PC-9 (cell line): ENCODE measurements at regions not wholly inside any gene's neighbourhood (a gene's known extent, or its start where the extent isn't known, plus 50 kb on each side); places are given as distances from the start of the nearest gene placed in this dataset.

Source experiments
- BruUV-seq: library from RNA; stranded (reverse); fragments of 400-500 nt; replicated peaks from 2 replicates; lab custom pipeline; 2021; lab: Mats Ljungman, UMichigan
- CTCF ChIA-PET: fragments of 300-600 bp; sonication (Branson Sonifier 250); formaldehyde crosslinking; loops from one replicate; lab custom pipeline; 2022; ENCODE audit warnings: antibody characterized with exemption; lab: Charles Lee
- POLR2A ChIA-PET: fragments of 300-600 bp; sonication (Branson Sonifier 250); formaldehyde crosslinking; loops from one replicate; lab custom pipeline; 2022; ENCODE audit warnings: antibody characterized with exemption; ENCODE audit not compliant: unreplicated experiment; lab: Charles Lee
- DNase-seq, 2 experiments: peaks; one replicate each; pipeline versions ENCODE4 v3.0.0 to v3.0.0-alpha.2; 2015 to 2022; ENCODE audit warnings: mixed read lengths in 1 of 2
- H2AFZ ChIP-seq: fragments of 200-600 bp; sonication (generic); 2 replicates; pipeline ENCODE4 v1.8.1; 2017; ENCODE audit warnings: antibody characterized with exemption
- H3F3A ChIP-seq: fragments of 200-600 bp; sonication (generic); 2 replicates; pipeline ENCODE4 v1.8.1; 2017; ENCODE audit warnings: antibody characterized with exemption, mild to moderate bottlenecking, low read depth; ENCODE audit not compliant: insufficient read depth
- H3K27ac ChIP-seq: fragments of 200-600 bp; sonication (generic); 2 replicates; pipeline ENCODE4 v1.6.1; 2016; ENCODE audit warnings: mixed run types
- H3K27me3 ChIP-seq: fragments of 200-600 bp; sonication (generic); 2 replicates; pipeline ENCODE4 v1.6.1; 2016; ENCODE audit warnings: low read depth, mixed run types; ENCODE audit not compliant: insufficient read depth
- H3K36me3 ChIP-seq: fragments of 200-600 bp; sonication (generic); 2 replicates; pipeline ENCODE4 v1.6.1; 2016; ENCODE audit warnings: low read depth, mixed run types
- H3K4me1 ChIP-seq: fragments of 200-600 bp; sonication (generic); replicated peaks from 2 replicates; pipeline ENCODE4 v1.6.1; 2016; ENCODE audit warnings: mixed run types; ENCODE audit not compliant: insufficient read depth
- H3K4me2 ChIP-seq: fragments of 200-600 bp; sonication (generic); 2 replicates; pipeline ENCODE4 v1.6.1; 2017; ENCODE audit warnings: mixed run types
- H3K4me3 ChIP-seq: fragments of 200-600 bp; sonication (generic); 2 replicates; pipeline ENCODE4 v1.6.1; 2016; ENCODE audit warnings: mixed run types
- H3K79me2 ChIP-seq: fragments of 200-600 bp; sonication (generic); 2 replicates; pipeline ENCODE4 v1.6.1; 2017; ENCODE audit warnings: low read depth, mixed run types
- H3K9me2 ChIP-seq: fragments of 200-600 bp; sonication (generic); 2 replicates; pipeline ENCODE4 v1.8.1; 2017; ENCODE audit warnings: mild to moderate bottlenecking; ENCODE audit not compliant: insufficient read depth
- H3K9me3 ChIP-seq: fragments of 200-600 bp; sonication (generic); 2 replicates; pipeline ENCODE4 v1.8.1; 2016; ENCODE audit warnings: low read depth; ENCODE audit not compliant: insufficient read depth
- H4K20me1 ChIP-seq: fragments of 200-600 bp; sonication (generic); 2 replicates; pipeline ENCODE4 v1.8.1; 2017; ENCODE audit not compliant: insufficient read depth
- CTCF ChIP-seq: fragments of 200-600 bp; sonication (generic); conservative IDR thresholded peaks from 2 replicates; pipeline ENCODE4 v1.6.1; 2017; ENCODE audit warnings: mixed run types, antibody characterized with exemption, mild to moderate bottlenecking, moderate library complexity
- EZH2 ChIP-seq: fragments of 200-600 bp; sonication (generic); IDR thresholded peaks from 2 replicates; pipeline ENCODE4 v1.8.0; 2017; ENCODE audit warnings: antibody characterized with exemption, low read depth
- intact Hi-C: fragments of 100-400 bp; cut with micrococcal nuclease; formaldehyde crosslinking; loops from one replicate; pipeline ENCODE4 v1.10.0; 2022; ENCODE audit not compliant: unreplicated experiment

- no peak for DNase-seq
- Histone ChIP-seq H3K27ac (peak overlapping the region; percentile 98), H3K79me2 (no peaks in the 10 kb centered on the region; the same call in 1 of the 2 replicates), H2AFZ (no peak overlapping the region; the same call in 1 of the 2 replicates), H3K4me3 (no peak overlapping the region), H3K27me3 (no peaks in the 10 kb centered on the region), H3K4me1 (peaks cover 41% of the 10 kb centered on the region), H3F3A (peaks cover 29% of the 10 kb centered on the region), H3K4me2 (peak overlapping the region; percentile 84; the same call in 1 of the 2 replicates), H4K20me1 (no peaks in the 10 kb centered on the region), H3K9me2 (no peaks in the 10 kb centered on the region), H3K9me3 (peaks cover 5% of the 10 kb centered on the region), H3K36me3 (0 out of 2 replicates have a peak, but pooled peaks cover 13% of the 10 kb centered on the region)
- BruUV-seq, result no TSS peak
- no peak for TF ChIP-seq CTCF
- TF ChIP-seq EZH2, result no peak
- POLR2A ChIA-PET, result no interaction called here
- intact Hi-C loops, result loop anchor here (2.0 to 5.0 kb wide), 3 partner anchors 105 to 279 kb away; no protein-coding TSS in a partner anchor
- CTCF ChIA-PET, result no interaction called here
Measured at GRCh38 chr6:119726086-119726485, 376.5 kb upstream of the MAN1A1 start.

GRCh38 chr6:119720160-119720559, 370.6 kb upstream of the MAN1A1 start:
- Histone ChIP-seq H2AFZ (no peak overlapping the region), H3K4me2 (no peak overlapping the region), H3K4me1 (peaks cover 34% of the 10 kb centered on the region), H3K4me3 (no peak overlapping the region), H3K27me3 (no peaks in the 10 kb centered on the region), H4K20me1 (no peaks in the 10 kb centered on the region), H3K79me2 (no peaks in the 10 kb centered on the region), H3K9me2 (no peaks in the 10 kb centered on the region), H3F3A (peaks cover 21% of the 10 kb centered on the region), H3K9me3 (no peaks in the 10 kb centered on the region; the same call in 1 of the 2 replicates), H3K36me3 (no peaks in the 10 kb centered on the region), H3K27ac (no peak overlapping the region)
- BruUV-seq, result no TSS peak
- intact Hi-C loops, result no loop called here
- ChIA-PET POLR2A (no interaction called here), CTCF (no interaction called here)
- peak; percentile 24; the same call in 1 of the 2 replicates for TF ChIP-seq CTCF
- no peak for TF ChIP-seq EZH2
- no peak for DNase-seq

GRCh38 chr6:119717942-119718341, 368.4 kb upstream of the MAN1A1 start:
- H3K27ac ChIP-seq, result peak overlapping the region; percentile 83
- TF ChIP-seq CTCF (no peak), EZH2 (no peak)

More at GRCh38 chr6:119717942-119718341, 368.4 kb upstream of the MAN1A1 start:
- Histone ChIP-seq H3K36me3 (no peaks in the 10 kb centered on the region), H3K79me2 (no peaks in the 10 kb centered on the region), H3K4me1 (peaks cover 45% of the 10 kb centered on the region), H3F3A (peaks cover 21% of the 10 kb centered on the region), H3K9me2 (no peaks in the 10 kb centered on the region; the same call in 1 of the 2 replicates), H3K27me3 (no peaks in the 10 kb centered on the region), H3K4me3 (peak overlapping the region; percentile 4; the same call in 1 of the 2 replicates), H3K9me3 (no peaks in the 10 kb centered on the region; the same call in 1 of the 2 replicates), H3K4me2 (peak overlapping the region; percentile 64), H4K20me1 (no peaks in the 10 kb centered on the region), H2AFZ (peak overlapping the region; percentile 36; the same call in 1 of the 2 replicates)
- peak in 1 of 2 experiments; percentile 99 for DNase-seq
- POLR2A ChIA-PET, result interaction anchor here (0.6 to 0.8 kb wide), 4 partner anchors 49 to 1233 kb away, joined by 3 to 4 read pairs (median 4); no protein-coding TSS in a partner anchor
- CTCF ChIA-PET, result no interaction called here
- BruUV-seq, result no TSS peak
- intact Hi-C loops, result loop anchor here (1.0 kb wide), 1 partner anchor 9 kb away; no protein-coding TSS in a partner anchor
